Upper lobe of left lung (tissue), 6 donors: ENCODE measurements at regions not wholly inside any gene's neighbourhood (a gene's known extent, or its start where the extent isn't known, plus 50 kb on each side); places are given as distances from the start of the nearest gene placed in this dataset.

Experiments used
- ATAC-seq, 2 donors: fragments of 200-7000 bp; cut with Tn5 transposase; one replicate each; pipeline ENCODE4 v1.9.1; 2022; ENCODE audit warnings: mild to moderate bottlenecking in 2 of 2, moderate library complexity in 2 of 2; ENCODE audit not compliant: low FRiP score in 2 of 2
- DNase-seq, 2 donors: peaks; one replicate each; pipeline ENCODE4 v3.0.0-alpha.2; 2019 to 2020
- H3K27ac ChIP-seq, 4 donors: fragments of 200-600 bp; sonication (generic); one replicate each; pipeline ENCODE4 v1.5.1; 2016 to 2019
- H3K27me3 ChIP-seq, 4 donors: fragments of 200-600 bp; sonication (generic); one replicate each; pipeline ENCODE4 v1.5.1; 2017 to 2019
- H3K36me3 ChIP-seq, 4 donors: fragments of 200-600 bp; sonication (generic); one replicate each; pipeline ENCODE4 v1.5.1; 2016 to 2019
- H3K4me1 ChIP-seq, 4 donors: fragments of 200-600 bp; sonication (generic); one replicate each; pipeline ENCODE4 v1.5.1; 2018 to 2019
- H3K4me3 ChIP-seq, 4 donors: fragments of 200-600 bp; sonication (generic); one replicate each; pipeline ENCODE4 v1.5.1; 2017 to 2019; ENCODE audit warnings: mild to moderate bottlenecking in 2 of 4, moderate library complexity in 1 of 4
- H3K9me3 ChIP-seq, 4 donors: fragments of 200-600 bp; sonication (generic); one replicate each; pipeline ENCODE4 v1.5.1; 2018 to 2019
- CTCF ChIP-seq, 6 experiments: fragments of 450-650 bp in 4 of 6; fragments of 200-600 bp in 2 of 6; sonication (generic) in 2 of 6; IDR thresholded peaks; one replicate each; pipeline ENCODE4 v1.5.1; 2016 to 2019; ENCODE audit warnings: antibody characterized with exemption in 6 of 6
- EP300 ChIP-seq, 4 donors: sonication (generic); formaldehyde crosslinking; IDR thresholded peaks; one replicate each; pipeline ENCODE4 v1.5.1; 2017; ENCODE audit warnings: antibody characterized with exemption in 4 of 4, control low read depth in 2 of 4
- POLR2A ChIP-seq, 4 donors: fragments of 450-650 bp; IDR thresholded peaks; one replicate each; pipeline ENCODE4 v1.5.1; 2016 to 2017; ENCODE audit warnings: antibody characterized with exemption in 4 of 4, mild to moderate bottlenecking in 2 of 4
- POLR2AphosphoS5 ChIP-seq, 2 donors: sonication (generic); formaldehyde crosslinking; IDR thresholded peaks; one replicate each; pipeline ENCODE4 v1.5.1; 2017; ENCODE audit warnings: antibody characterized with exemption in 2 of 2
- WGBS, 2 donors: methylation state at CpG; one replicate each; pipeline ENCODE4 v1.1.5; 2017 to 2018; 5-methylcytosine and 5-hydroxymethylcytosine counted together
- donor health status: DM: no; HTN: no; CAD: no; lungs with moderate emphysema.
- donor health status: DM: no; HTN: yes; CAD: no; lungs with severe emphysema.

DNA sequence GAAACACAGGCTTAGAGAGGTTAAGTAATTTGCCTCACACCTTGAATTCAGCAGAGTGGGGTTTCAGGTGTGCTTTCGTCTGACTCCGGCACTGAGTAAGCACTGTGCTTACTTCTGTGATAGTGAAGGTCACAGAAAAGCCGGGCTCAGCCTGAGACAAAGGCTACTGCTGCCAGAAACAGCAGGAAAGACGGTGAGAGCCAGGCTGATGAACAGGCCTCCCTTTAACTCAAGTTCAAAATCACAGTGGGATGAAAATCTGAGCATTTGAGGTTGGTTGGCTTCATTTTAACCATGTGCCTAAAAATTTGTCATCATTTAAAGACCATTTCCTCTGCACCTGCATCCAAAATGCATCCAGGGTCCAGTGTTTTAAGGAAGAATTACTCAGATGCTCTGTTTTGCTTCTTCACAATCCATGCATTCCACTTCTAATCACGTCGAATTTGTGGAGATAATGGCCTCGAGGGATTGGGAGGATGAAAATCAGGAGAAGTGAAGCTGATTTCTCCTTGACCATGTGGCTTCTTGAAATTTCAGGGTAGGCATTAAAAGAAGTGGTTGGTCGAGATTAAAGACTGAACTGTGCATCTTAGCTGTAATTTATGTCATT is 121.2 kb upstream of the LNX1 start:
- no peak for ATAC-seq
- Histone ChIP-seq H3K4me1 (peaks cover 0 to 6% (median 5%) of the 10 kb centered on the region in 4 donors), H3K4me3 (no peak overlapping the region), H3K9me3 (no peaks in the 10 kb centered on the region), H3K27me3 (no peaks in the 10 kb centered on the region), H3K27ac (no peak overlapping the region), H3K36me3 (no peaks in the 10 kb centered on the region)
- no peak for TF ChIP-seq POLR2AphosphoS5 (IDR thresholded peaks at IDR 0.05)
- TF ChIP-seq POLR2A (IDR thresholded peaks at IDR 0.05) = no peak
- TF ChIP-seq EP300 (IDR thresholded peaks at IDR 0.05) = no peak
- no peak for TF ChIP-seq CTCF (IDR thresholded peaks at IDR 0.05)
- DNase-seq = no peak
- WGBS, 2 donors = 72 to 76% methylated on average over 8 of the region's 8 CpGs

DNA sequence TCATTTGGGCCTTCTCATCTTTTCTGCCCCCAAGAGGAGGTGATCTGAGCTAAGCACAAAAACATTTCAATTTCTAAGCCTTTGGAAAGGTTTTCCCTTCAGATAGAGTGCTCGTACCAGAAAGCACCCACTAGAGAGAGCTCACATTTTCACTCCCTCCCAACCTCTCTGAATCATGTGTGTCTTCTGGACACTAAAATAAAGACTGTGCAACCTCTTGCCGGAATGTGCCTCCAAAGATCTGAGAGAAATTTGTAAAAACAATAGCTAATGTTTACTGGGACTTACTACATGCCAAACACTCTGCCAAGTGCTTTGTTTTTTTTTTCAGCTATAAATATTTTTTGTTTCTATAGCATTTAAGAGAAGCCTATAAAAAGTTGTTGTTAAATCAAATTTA is 120.6 kb upstream of the LNX1 start:
- Histone ChIP-seq H3K36me3 (no peaks in the 10 kb centered on the region), H3K4me1 (peaks cover 0 to 6% (median 4%) of the 10 kb centered on the region in 4 donors), H3K27ac (no peak overlapping the region), H3K4me3 (no peak overlapping the region), H3K27me3 (no peaks in the 10 kb centered on the region), H3K9me3 (no peaks in the 10 kb centered on the region)
- ATAC-seq (no peak), DNase-seq (no peak)
- TF ChIP-seq POLR2AphosphoS5 (IDR thresholded peaks at IDR 0.05) (no peak), CTCF (IDR thresholded peaks at IDR 0.05) (no peak), EP300 (IDR thresholded peaks at IDR 0.05) (no peak), POLR2A (IDR thresholded peaks at IDR 0.05) (no peak)
- 64 to 72% methylated on average over 2 of the region's 2 CpGs for WGBS, 2 donors

- DNase-seq (no peak), ATAC-seq (no peak)
- Histone ChIP-seq H3K27me3 (no peaks in the 10 kb centered on the region), H3K9me3 (no peaks in the 10 kb centered on the region), H3K4me3 (no peak overlapping the region), H3K4me1 (peaks cover 2 to 20% (median 12%) of the 10 kb centered on the region in 4 donors), H3K36me3 (no peaks in the 10 kb centered on the region), H3K27ac (no peak overlapping the region)
- 83 to 95% methylated on average over 1 of the region's 1 CpG for WGBS, 2 donors
- TF ChIP-seq POLR2A (IDR thresholded peaks at IDR 0.05) (no peak), POLR2AphosphoS5 (IDR thresholded peaks at IDR 0.05) (no peak), CTCF (IDR thresholded peaks at IDR 0.05) (no peak), EP300 (IDR thresholded peaks at IDR 0.05) (no peak)
Measured at GRCh38 chr4:53709693-53710092, 118.4 kb upstream of the LNX1 start.

DNA sequence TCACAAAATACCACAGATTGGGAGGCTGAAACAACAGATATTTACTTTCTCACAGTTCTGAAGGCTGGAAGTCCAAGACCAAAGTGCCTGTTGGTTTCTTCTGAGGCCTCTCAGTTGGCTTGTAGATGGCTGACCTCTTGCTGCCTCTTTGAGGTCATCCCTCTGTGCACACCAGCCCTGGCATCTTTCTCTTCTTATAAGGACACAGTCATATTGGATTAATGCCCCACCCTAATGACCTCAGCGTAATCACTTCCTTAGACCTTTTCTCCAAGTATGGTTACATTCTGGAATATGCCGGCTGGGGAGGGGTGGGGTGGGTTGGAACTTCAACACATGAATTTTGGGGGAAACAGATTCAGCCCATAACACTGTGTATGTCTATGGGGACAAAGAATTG is 116.2 kb upstream of the LNX1 start:
- no peaks in the 10 kb centered on the region for H3K36me3 ChIP-seq
- H3K4me1 ChIP-seq = peaks cover 20 to 39% (median 28%) of the 10 kb centered on the region in 4 donors
- no peak overlapping the region for H3K27ac ChIP-seq
- DNase-seq (no peak), ATAC-seq (no peak)
- TF ChIP-seq POLR2A (IDR thresholded peaks at IDR 0.05) = no peak
- no peak for TF ChIP-seq CTCF (IDR thresholded peaks at IDR 0.05)
- TF ChIP-seq POLR2AphosphoS5 (IDR thresholded peaks at IDR 0.05) = no peak
- no peak overlapping the region for H3K4me3 ChIP-seq
- no peaks in the 10 kb centered on the region for H3K27me3 ChIP-seq
- WGBS, 2 donors = 92 to 93% methylated on average over 2 of the region's 2 CpGs
- no peaks in the 10 kb centered on the region for H3K9me3 ChIP-seq

DNA sequence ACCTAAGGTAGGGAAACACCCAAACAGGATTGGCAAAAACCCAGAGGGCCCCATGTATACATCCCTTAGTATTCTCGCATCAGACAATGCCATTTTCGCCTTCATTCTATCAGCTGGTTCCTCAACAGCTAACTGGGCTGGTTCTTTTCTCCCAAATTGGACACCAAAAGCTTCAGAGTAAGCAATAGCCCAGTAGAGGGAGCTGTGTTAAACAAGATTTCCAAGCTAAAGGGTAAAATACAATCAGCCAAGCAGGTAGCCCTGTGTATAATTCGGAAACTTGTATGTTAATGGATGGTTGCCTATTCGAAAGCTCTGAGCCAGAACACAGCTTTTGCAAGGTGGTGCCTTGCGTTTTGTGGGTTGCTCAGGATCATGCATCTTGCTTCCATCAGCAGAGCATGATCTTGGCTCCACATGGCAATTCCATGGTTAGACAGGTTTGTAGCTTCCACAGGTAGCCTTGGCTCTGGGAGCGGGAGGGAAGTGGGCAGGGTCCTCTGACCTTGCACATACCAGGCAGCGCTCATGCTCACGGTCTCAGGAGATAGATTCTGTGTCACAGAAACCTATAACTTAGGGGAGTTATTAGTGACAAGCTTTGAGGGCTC is 115.2 kb upstream of the LNX1 start:
- H3K27me3 ChIP-seq = no peaks in the 10 kb centered on the region
- H3K4me3 ChIP-seq = no peak overlapping the region
- no peak for ATAC-seq
- peak overlapping the region in 2 of 4 donors; percentile 7 to 38 for H3K27ac ChIP-seq
- H3K9me3 ChIP-seq = no peaks in the 10 kb centered on the region
- no peaks in the 10 kb centered on the region for H3K36me3 ChIP-seq
- peaks cover 28 to 45% (median 31%) of the 10 kb centered on the region in 4 donors for H3K4me1 ChIP-seq
- WGBS, 2 donors = 62 to 64% methylated on average over 7 to 8 of the region's 8 CpGs
- TF ChIP-seq CTCF (IDR thresholded peaks at IDR 0.05) (peak in 5 of 6 experiments; percentile 35 to 56 (median 46)), POLR2A (IDR thresholded peaks at IDR 0.05) (no peak)
- DNase-seq = no peak
